HEK293T (cell line): ENCODE measurements at regions not wholly inside any gene's neighbourhood (a gene's known extent, or its start where the extent isn't known, plus 50 kb on each side); places are given as distances from the start of the nearest gene placed in this dataset.
"Not testable (repeated sequence)": the region's sequence is repeated elsewhere in the genome, so short reads cannot be mapped to it uniquely, and the experiment has no call there.

Experiments used
- CTCF ChIA-PET: fragments of 350-600 bp; formaldehyde crosslinking; extraction: SDS; loops from one replicate; lab custom pipeline; 2021; ENCODE audit warnings: antibody characterized with exemption, inconsistent platforms; lab: Yijun Ruan, JAX
- POLR2A ChIA-PET: fragments of 350-600 bp; formaldehyde crosslinking; extraction: SDS; loops from one replicate; lab custom pipeline; 2020; ENCODE audit warnings: antibody characterized with exemption, inconsistent platforms; lab: Yijun Ruan, JAX
- DNase-seq: peaks from one replicate; pipeline ENCODE4 v3.0.0; 2012; ENCODE audit warnings: mixed read lengths; ENCODE audit errors: extremely low spot score
- ARNT ChIP-seq: fragments of 450-650 bp; IDR thresholded peaks from 2 replicates; pipeline ENCODE4 v1.6.1; 2017; ENCODE audit warnings: mild to moderate bottlenecking
- BHLHE40 ChIP-seq: fragments of 450-650 bp; IDR thresholded peaks from 2 replicates; pipeline ENCODE4 v1.6.1; 2016; ENCODE audit warnings: mild to moderate bottlenecking, moderate library complexity, borderline replicate concordance
- CTBP1 ChIP-seq: fragments of 450-650 bp; IDR thresholded peaks from 2 replicates; pipeline ENCODE4 v1.6.1; 2016; ENCODE audit warnings: borderline replicate concordance
- ELF4 ChIP-seq: fragments of 450-650 bp; IDR thresholded peaks from 2 replicates; pipeline ENCODE4 v1.6.1; 2017; ENCODE audit warnings: antibody characterized with exemption
- FOXA1 ChIP-seq: fragments of 450-650 bp; IDR thresholded peaks from 2 replicates; pipeline ENCODE4 v1.6.1; 2016; ENCODE audit warnings: mild to moderate bottlenecking
- FOXK2 ChIP-seq: fragments of 450-650 bp; IDR thresholded peaks from 2 replicates; pipeline ENCODE4 v1.6.1; 2016; ENCODE audit warnings: mild to moderate bottlenecking
- FOXM1 ChIP-seq: fragments of 450-650 bp; IDR thresholded peaks from 2 replicates; pipeline ENCODE4 v1.6.1; 2017; ENCODE audit warnings: mild to moderate bottlenecking, borderline replicate concordance
- HDGF ChIP-seq: fragments of 450-650 bp; IDR thresholded peaks from 2 replicates; pipeline ENCODE4 v1.6.1; 2017; ENCODE audit warnings: antibody characterized with exemption, borderline replicate concordance
- L3MBTL2 ChIP-seq: fragments of 450-650 bp; conservative IDR thresholded peaks from 2 replicates; pipeline ENCODE4 v1.6.1; 2016; ENCODE audit warnings: mild to moderate bottlenecking
- LEF1 ChIP-seq: fragments of 450-650 bp; IDR thresholded peaks from 2 replicates; pipeline ENCODE4 v1.6.1; 2017; ENCODE audit warnings: mild to moderate bottlenecking, borderline replicate concordance
- NFRKB ChIP-seq: fragments of 450-650 bp; IDR thresholded peaks from 2 replicates; pipeline ENCODE4 v1.6.1; 2016; ENCODE audit warnings: mild to moderate bottlenecking, moderate library complexity
- SP1 ChIP-seq: fragments of 450-650 bp; IDR thresholded peaks from 2 replicates; pipeline ENCODE4 v1.6.1; 2017
- SUZ12 ChIP-seq: fragments of 450-650 bp; IDR thresholded peaks from 2 replicates; pipeline ENCODE4 v1.6.1; 2016; ENCODE audit warnings: mild to moderate bottlenecking
- TARDBP ChIP-seq: fragments of 450-650 bp; IDR thresholded peaks from 2 replicates; pipeline ENCODE4 v1.6.1; 2016
- ZNF384 ChIP-seq: fragments of 450-650 bp; IDR thresholded peaks from 2 replicates; pipeline ENCODE4 v1.6.1; 2016
- TF ChIP-seq, protein P1 (sequence below): fragments of 450-650 bp; IDR thresholded peaks from 2 replicates; pipeline ENCODE4 v1.6.1; 2016

DNA sequence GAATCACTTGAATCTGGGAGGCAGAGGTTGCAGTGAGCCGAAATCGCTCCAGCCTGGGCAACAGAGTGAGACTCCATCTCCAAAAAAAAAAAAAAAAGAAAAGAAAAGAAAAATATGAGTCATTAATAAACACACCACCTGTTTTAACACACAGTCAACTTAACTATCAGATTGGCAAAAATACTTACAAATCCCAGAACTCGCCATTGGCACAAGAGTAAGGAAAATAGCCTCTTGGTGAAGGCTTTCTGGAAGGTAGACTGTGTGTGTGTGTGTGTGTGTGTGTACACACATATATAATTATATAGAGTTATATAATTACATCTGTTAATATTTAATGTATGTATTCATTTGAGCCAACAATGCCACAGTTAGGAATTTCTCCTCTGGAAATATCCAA is 63.7 kb upstream of the UXS1 start:
- CTCF ChIA-PET: no interaction called here
- no peak for TF ChIP-seq FOXA1
- no peak for TF ChIP-seq SP1
- TF ChIP-seq L3MBTL2: no peak
- no peak for TF ChIP-seq ELF4
- TF ChIP-seq ARNT: no peak
- TF ChIP-seq CTBP1: no peak
- TF ChIP-seq ZNF384: no peak
- TF ChIP-seq FOXK2: no peak
- TF ChIP-seq HDGF: no peak
- no peak for TF ChIP-seq SUZ12
- no peak for TF ChIP-seq TARDBP
- TF ChIP-seq BHLHE40: no peak
- TF ChIP-seq NFRKB: no peak
- TF ChIP-seq FOXM1: no peak
- TF ChIP-seq LEF1: no peak
- TF ChIP-seq, protein P1, sequence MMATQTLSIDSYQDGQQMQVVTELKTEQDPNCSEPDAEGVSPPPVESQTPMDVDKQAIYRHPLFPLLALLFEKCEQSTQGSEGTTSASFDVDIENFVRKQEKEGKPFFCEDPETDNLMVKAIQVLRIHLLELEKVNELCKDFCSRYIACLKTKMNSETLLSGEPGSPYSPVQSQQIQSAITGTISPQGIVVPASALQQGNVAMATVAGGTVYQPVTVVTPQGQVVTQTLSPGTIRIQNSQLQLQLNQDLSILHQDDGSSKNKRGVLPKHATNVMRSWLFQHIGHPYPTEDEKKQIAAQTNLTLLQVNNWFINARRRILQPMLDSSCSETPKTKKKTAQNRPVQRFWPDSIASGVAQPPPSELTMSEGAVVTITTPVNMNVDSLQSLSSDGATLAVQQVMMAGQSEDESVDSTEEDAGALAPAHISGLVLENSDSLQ: no peak
- POLR2A ChIA-PET: no interaction called here
- no peak for DNase-seq

DNA sequence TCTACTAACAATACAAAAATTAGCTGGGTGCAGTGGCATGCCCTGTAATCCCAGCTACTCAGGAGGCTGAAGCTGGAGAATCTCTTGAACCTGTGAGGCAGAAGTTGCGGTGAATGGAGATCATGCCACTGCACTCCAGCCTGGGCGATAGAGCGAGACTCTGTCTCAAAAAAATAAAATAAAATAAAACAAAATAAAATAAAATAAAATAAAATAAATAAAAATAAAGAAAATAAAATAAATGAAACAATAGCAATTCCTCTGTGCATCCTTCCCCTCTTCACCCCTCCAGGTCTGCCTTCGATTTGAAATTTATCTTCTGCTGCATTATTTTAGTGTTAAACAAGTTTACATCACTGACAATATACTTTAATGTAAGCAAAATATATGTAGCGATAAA is 63.0 kb upstream of the UXS1 start:
- TF ChIP-seq ARNT (no peak), FOXA1 (no peak), BHLHE40 (no peak), TARDBP (no peak), FOXM1 (no peak), FOXK2 (no peak), HDGF (no peak), LEF1 (no peak), ELF4 (no peak)
- TF ChIP-seq, protein P1: no peak
- no peak for DNase-seq
- CTCF ChIA-PET: no interaction called here
- POLR2A ChIA-PET: no interaction called here

DNA sequence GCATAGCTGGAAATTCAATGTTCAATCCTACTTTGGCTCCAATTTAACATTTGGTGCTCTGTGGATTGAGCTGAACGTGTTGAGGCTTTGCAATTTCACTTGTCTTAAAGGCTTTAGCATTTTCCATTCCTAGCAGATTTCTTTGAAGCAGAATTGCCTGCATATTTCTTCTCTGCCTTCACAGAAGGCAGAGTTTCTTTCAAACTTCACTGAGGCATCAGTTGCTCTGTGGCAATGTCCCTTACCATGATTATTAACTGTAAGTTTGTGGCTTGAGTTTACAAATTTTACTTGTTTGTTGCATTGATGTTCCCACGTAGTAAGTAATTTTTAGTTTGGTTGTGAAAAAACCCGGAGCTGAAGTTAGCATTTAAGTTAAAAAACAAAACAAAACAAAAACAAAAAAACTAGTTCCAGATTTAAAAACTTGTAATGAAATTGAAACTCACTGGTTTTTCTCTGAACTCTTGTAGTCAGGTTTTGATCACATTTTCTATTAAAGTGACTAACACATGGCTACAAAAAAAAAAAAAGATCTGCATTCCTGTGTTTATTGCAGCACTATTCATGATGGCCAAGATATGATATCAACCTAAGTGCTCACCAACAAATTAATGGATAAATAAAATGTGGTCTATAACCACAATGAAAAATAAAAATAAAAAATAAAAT is 55.2 kb upstream of the UXS1 start:
- POLR2A ChIA-PET, CTCF ChIA-PET, DNase-seq: not testable (repeated sequence)

DNA sequence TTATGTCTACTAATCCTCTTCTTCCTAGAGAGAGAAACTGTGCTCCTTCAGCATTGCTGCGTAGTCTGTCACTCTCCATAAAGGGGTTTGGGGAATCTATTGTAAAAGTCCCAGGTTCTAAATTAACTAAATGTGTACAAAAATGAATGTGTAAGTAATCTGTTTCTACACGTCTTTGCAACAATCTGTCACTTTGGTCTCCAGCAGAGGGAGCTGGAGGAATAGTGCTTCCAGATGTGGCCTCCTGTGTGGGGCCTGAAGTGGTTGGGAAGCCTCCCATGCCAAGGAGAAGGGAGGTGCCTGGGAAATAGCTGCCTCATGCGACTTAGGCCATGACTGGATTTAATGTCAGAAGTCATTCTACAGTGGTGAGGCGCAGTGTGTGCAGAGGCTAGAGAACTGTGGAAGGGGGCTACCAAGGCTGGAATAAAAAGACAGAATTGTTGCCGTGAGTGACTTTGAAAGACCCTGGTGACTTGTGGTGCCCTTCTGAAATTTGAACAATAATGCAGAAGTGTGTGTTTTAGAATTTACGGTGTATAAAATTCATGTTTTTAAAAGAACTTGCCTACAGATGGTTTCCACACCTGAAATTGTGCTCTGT is 54.5 kb upstream of the UXS1 start:
- POLR2A ChIA-PET, CTCF ChIA-PET, DNase-seq: not testable (repeated sequence)
